Upper lobe of left lung (tissue), 6 donors: ENCODE measurements at regions not wholly inside any gene's neighbourhood (a gene's known extent, or its start where the extent isn't known, plus 50 kb on each side); places are given as distances from the start of the nearest gene placed in this dataset.

Experiments used
- ATAC-seq, 2 donors: fragments of 200-7000 bp; cut with Tn5 transposase; one replicate each; pipeline ENCODE4 v1.9.1; 2022; ENCODE audit warnings: mild to moderate bottlenecking in 2 of 2, moderate library complexity in 2 of 2; ENCODE audit not compliant: low FRiP score in 2 of 2
- DNase-seq, 2 donors: peaks; one replicate each; pipeline ENCODE4 v3.0.0-alpha.2; 2019 to 2020
- H3K27ac ChIP-seq, 4 donors: fragments of 200-600 bp; sonication (generic); one replicate each; pipeline ENCODE4 v1.5.1; 2016 to 2019
- H3K27me3 ChIP-seq, 4 donors: fragments of 200-600 bp; sonication (generic); one replicate each; pipeline ENCODE4 v1.5.1; 2017 to 2019
- H3K36me3 ChIP-seq, 4 donors: fragments of 200-600 bp; sonication (generic); one replicate each; pipeline ENCODE4 v1.5.1; 2016 to 2019
- H3K4me1 ChIP-seq, 4 donors: fragments of 200-600 bp; sonication (generic); one replicate each; pipeline ENCODE4 v1.5.1; 2018 to 2019
- H3K4me3 ChIP-seq, 4 donors: fragments of 200-600 bp; sonication (generic); one replicate each; pipeline ENCODE4 v1.5.1; 2017 to 2019; ENCODE audit warnings: mild to moderate bottlenecking in 2 of 4, moderate library complexity in 1 of 4
- H3K9me3 ChIP-seq, 4 donors: fragments of 200-600 bp; sonication (generic); one replicate each; pipeline ENCODE4 v1.5.1; 2018 to 2019
- CTCF ChIP-seq, 6 experiments: fragments of 450-650 bp in 4 of 6; fragments of 200-600 bp in 2 of 6; sonication (generic) in 2 of 6; IDR thresholded peaks; one replicate each; pipeline ENCODE4 v1.5.1; 2016 to 2019; ENCODE audit warnings: antibody characterized with exemption in 6 of 6
- EP300 ChIP-seq, 4 donors: sonication (generic); formaldehyde crosslinking; IDR thresholded peaks; one replicate each; pipeline ENCODE4 v1.5.1; 2017; ENCODE audit warnings: antibody characterized with exemption in 4 of 4, control low read depth in 2 of 4
- POLR2A ChIP-seq, 4 donors: fragments of 450-650 bp; IDR thresholded peaks; one replicate each; pipeline ENCODE4 v1.5.1; 2016 to 2017; ENCODE audit warnings: antibody characterized with exemption in 4 of 4, mild to moderate bottlenecking in 2 of 4
- POLR2AphosphoS5 ChIP-seq, 2 donors: sonication (generic); formaldehyde crosslinking; IDR thresholded peaks; one replicate each; pipeline ENCODE4 v1.5.1; 2017; ENCODE audit warnings: antibody characterized with exemption in 2 of 2
- WGBS, 2 donors: methylation state at CpG; one replicate each; pipeline ENCODE4 v1.1.5; 2017 to 2018; 5-methylcytosine and 5-hydroxymethylcytosine counted together
- donor health status: DM: no; HTN: no; CAD: no; lungs with moderate emphysema.
- donor health status: DM: no; HTN: yes; CAD: no; lungs with severe emphysema.

- Histone ChIP-seq H3K9me3 (no peaks in the 10 kb centered on the region), H3K27me3 (no peaks in the 10 kb centered on the region), H3K4me1 (no peaks in the 10 kb centered on the region), H3K4me3 (no peak overlapping the region), H3K36me3 (peaks cover 13 to 90% (median 30%) of the 10 kb centered on the region in 4 donors), H3K27ac (no peak overlapping the region)
- ATAC-seq = no peak
- 97 to 100% methylated on average over 1 of the region's 1 CpG for WGBS, 2 donors
- no peak for TF ChIP-seq EP300 (IDR thresholded peaks at IDR 0.05)
- no peak for TF ChIP-seq POLR2AphosphoS5 (IDR thresholded peaks at IDR 0.05)
- no peak for TF ChIP-seq POLR2A (IDR thresholded peaks at IDR 0.05)
- TF ChIP-seq CTCF (IDR thresholded peaks at IDR 0.05) = no peak
- no peak for DNase-seq
Measured at GRCh38 chr4:122203407-122203806, 51.3 kb downstream of the BLTP1 start.

- peaks cover 6 to 91% (median 26%) of the 10 kb centered on the region in 4 donors for H3K36me3 ChIP-seq
- no peak overlapping the region for H3K27ac ChIP-seq
- H3K4me3 ChIP-seq = no peak overlapping the region
- DNase-seq (no peak), ATAC-seq (no peak)
- no peaks in the 10 kb centered on the region for H3K9me3 ChIP-seq
- H3K4me1 ChIP-seq = no peaks in the 10 kb centered on the region
- 79 to 84% methylated on average over 1 of the region's 1 CpG for WGBS, 2 donors
- TF ChIP-seq POLR2A (IDR thresholded peaks at IDR 0.05) (no peak), CTCF (IDR thresholded peaks at IDR 0.05) (no peak), POLR2AphosphoS5 (IDR thresholded peaks at IDR 0.05) (no peak), EP300 (IDR thresholded peaks at IDR 0.05) (no peak)
- H3K27me3 ChIP-seq = no peaks in the 10 kb centered on the region
Measured at GRCh38 chr4:122205687-122206086, 53.6 kb downstream of the BLTP1 start.

GRCh38 chr4:122212880-122213279 is 60.7 kb downstream of the BLTP1 start:
- Histone ChIP-seq H3K36me3 (peaks cover under 1 to 51% (median 14%) of the 10 kb centered on the region in 4 donors), H3K9me3 (no peaks in the 10 kb centered on the region), H3K4me3 (no peak overlapping the region), H3K27ac (no peak overlapping the region), H3K4me1 (no peaks in the 10 kb centered on the region), H3K27me3 (no peaks in the 10 kb centered on the region)
- TF ChIP-seq POLR2A (IDR thresholded peaks at IDR 0.05) (no peak), POLR2AphosphoS5 (IDR thresholded peaks at IDR 0.05) (no peak), EP300 (IDR thresholded peaks at IDR 0.05) (no peak), CTCF (IDR thresholded peaks at IDR 0.05) (no peak)
- ATAC-seq = no peak
- DNase-seq = no peak
- WGBS, 2 donors = 64 to 85% methylated on average over 3 of the region's 3 CpGs

- 33 to 34% methylated on average over 1 of the region's 1 CpG for WGBS, 2 donors
- no peaks in the 10 kb centered on the region for H3K9me3 ChIP-seq
- TF ChIP-seq POLR2AphosphoS5 (IDR thresholded peaks at IDR 0.05) = no peak
- peak in 4 of 6 experiments; percentile 3 to 33 (median 17) for TF ChIP-seq CTCF (IDR thresholded peaks at IDR 0.05)
- no peak for ATAC-seq
- DNase-seq = no peak
- H3K4me1 ChIP-seq = no peaks in the 10 kb centered on the region
- no peaks in the 10 kb centered on the region for H3K27me3 ChIP-seq
- H3K27ac ChIP-seq = no peak overlapping the region
- H3K36me3 ChIP-seq = peaks cover 0 to 47% (median 11%) of the 10 kb centered on the region in 4 donors
- H3K4me3 ChIP-seq = no peak overlapping the region
Measured at GRCh38 chr4:122218762-122219161, 66.6 kb downstream of the BLTP1 start.

GRCh38 chr4:122219356-122219755 is 67.2 kb downstream of the BLTP1 start:
- 74 to 92% methylated on average over 2 of the region's 2 CpGs for WGBS, 2 donors
- TF ChIP-seq EP300 (IDR thresholded peaks at IDR 0.05) = no peak
- no peak for TF ChIP-seq CTCF (IDR thresholded peaks at IDR 0.05)
- no peak for TF ChIP-seq POLR2A (IDR thresholded peaks at IDR 0.05)
- no peak for TF ChIP-seq POLR2AphosphoS5 (IDR thresholded peaks at IDR 0.05)
- no peaks in the 10 kb centered on the region for H3K27me3 ChIP-seq
- DNase-seq (no peak), ATAC-seq (no peak)
- peaks cover 0 to 53% (median 11%) of the 10 kb centered on the region in 4 donors for H3K36me3 ChIP-seq
- H3K9me3 ChIP-seq = no peaks in the 10 kb centered on the region
- H3K27ac ChIP-seq = no peak overlapping the region
- H3K4me3 ChIP-seq = no peak overlapping the region
- H3K4me1 ChIP-seq = no peaks in the 10 kb centered on the region
